HG03064 (cell line): ENCODE measurements at regions not wholly inside any gene's neighbourhood (a gene's known extent, or its start where the extent isn't known, plus 50 kb on each side); places are given as distances from the start of the nearest gene placed in this dataset.
"Not testable (repeated sequence)": the region's sequence is repeated elsewhere in the genome, so short reads cannot be mapped to it uniquely, and the experiment has no call there.

ENCODE experiments used
- ATAC-seq: cut with Tn5 transposase; IDR thresholded peaks from one replicate; pipeline ENCODE4 v1.9.1; 2021; ENCODE audit warnings: low read depth; ENCODE audit not compliant: unreplicated experiment

GRCh38 chr1:169044296-169044695 lies 62.2 kb upstream of the ATP1B1 start:
- peak; percentile 88 for ATAC-seq

DNA sequence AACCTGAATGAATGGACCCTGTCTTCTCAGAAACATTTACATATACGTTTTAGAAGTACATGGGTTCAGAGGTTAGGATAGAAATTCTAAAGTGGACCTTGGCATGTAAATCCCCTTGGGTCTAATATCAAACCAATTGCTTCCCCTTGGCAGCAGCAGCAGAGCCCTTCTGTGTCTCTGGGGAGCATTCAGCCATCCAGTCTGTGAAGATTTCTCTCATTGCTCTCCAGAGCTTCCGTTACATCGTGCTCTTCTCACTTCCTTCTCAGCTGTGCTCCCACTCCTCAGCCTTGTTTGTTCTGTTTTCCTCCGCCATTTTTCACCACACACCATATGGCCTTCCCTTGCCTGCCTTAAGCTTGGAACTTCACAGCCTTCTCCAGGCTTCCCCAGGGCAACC lies 61.5 kb upstream of the ATP1B1 start:
- ATAC-seq: no peak

- ATAC-seq: no peak
Observed at GRCh38 chr1:169046671-169047070, 59.8 kb upstream of the ATP1B1 start.

GRCh38 chr1:169047074-169047473 lies 59.4 kb upstream of the ATP1B1 start:
- ATAC-seq: no peak

- no peak for ATAC-seq
Observed at GRCh38 chr1:169048043-169048442, 58.4 kb upstream of the ATP1B1 start.

DNA sequence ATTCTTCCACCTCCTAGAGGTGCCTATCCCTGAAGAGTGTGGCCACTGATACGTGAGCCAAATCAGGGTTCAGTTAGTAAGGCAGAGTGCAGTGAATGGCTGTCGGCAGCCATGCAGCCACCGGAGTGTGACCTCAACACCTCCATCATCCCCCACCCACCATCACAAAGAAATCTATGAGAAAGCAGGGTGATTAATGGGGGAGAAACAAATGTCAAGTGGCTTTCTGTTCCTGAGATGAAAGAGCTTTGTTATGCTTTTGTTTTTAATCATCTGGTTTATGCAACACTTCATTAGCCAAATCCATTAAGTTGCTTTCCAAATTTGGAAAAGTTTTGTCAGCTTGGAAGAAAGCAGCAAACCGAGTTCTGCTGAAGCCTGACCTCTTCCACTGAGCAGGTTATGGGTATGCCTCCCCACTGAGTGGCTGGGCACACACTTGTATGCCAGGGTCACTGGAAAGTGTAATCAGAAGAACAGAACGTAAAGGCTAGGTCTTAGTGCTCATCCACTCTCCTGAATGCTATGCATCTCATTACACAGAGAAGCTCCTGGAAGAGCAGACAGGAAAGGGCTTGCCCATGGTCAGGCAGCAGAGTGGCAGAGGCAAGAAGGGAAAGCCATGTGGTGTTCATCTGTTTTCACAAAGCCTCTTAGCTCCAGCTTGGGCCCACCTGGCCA lies 57.1 kb upstream of the ATP1B1 start:
- ATAC-seq: no peak

DNA sequence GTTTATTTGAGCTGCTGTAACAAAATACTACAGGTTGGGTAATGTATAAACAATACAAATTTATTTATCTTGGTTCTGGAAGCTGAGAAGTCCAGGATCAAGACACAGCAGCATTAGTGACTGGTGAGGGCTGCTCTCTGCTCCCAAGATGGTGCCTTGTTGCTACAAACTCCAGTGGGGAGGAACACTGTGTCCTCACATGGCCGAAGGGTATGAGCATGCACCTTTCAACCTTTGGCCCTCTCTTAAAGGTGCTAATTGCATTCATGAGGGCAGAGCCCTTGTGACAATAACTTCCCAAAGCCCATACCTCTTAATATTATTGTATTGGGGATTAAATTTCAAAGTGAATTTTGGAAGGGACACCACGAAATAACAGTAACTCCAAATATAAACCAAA lies 55.3 kb upstream of the ATP1B1 start:
- no peak for ATAC-seq

DNA sequence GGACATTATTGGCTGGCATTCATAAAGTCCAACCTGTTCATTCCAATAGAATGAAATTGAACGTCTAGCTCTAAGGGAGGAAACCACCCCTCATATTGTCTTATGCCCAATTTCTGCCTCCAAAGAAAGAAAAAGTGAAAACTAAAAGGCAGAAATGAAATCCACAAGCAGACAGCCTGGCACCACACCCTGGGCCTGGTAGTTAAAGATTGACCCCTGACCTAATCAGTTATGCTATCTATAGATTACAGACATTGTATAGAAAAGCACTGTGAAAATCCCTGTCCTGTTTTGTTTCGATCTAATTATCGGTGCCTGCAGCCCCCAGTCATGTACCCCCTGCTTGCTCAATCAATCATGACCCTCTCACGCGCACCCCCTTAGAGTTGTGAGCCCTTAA lies 54.3 kb upstream of the ATP1B1 start:
- not testable (repeated sequence) for ATAC-seq

GRCh38 chr1:169052727-169053126 lies 53.8 kb upstream of the ATP1B1 start:
- ATAC-seq: no peak

GRCh38 chr1:169053196-169053595 lies 53.3 kb upstream of the ATP1B1 start:
- no peak for ATAC-seq
